Astrocyte (in vitro differentiated cells and primary cell): ENCODE measurements at regions not wholly inside any gene's neighbourhood (a gene's known extent, or its start where the extent isn't known, plus 50 kb on each side); places are given as distances from the start of the nearest gene placed in this dataset.

Experiments
- DNase-seq: peaks from one replicate; pipeline ENCODE4 v3.0.0-alpha.2; 2010; ENCODE audit warnings: low read depth
- FAIRE-seq: peaks from 2 replicates; lab custom pipeline; 2011; peaks lifted over from hg19 to GRCh38; lab: Jason Lieb, UNC
- H2AFZ ChIP-seq: 2 replicates; pipeline ENCODE4 v1.6.0; 2012; ENCODE audit warnings: low read depth, low read length, inconsistent platforms
- H3K27ac ChIP-seq: 2 replicates; pipeline ENCODE4 v1.5.1; 2011; ENCODE audit warnings: low read depth, low read length, inconsistent platforms
- H3K27me3 ChIP-seq: 2 replicates; pipeline ENCODE4 v1.6.0; 2011; ENCODE audit warnings: low read length, inconsistent platforms; ENCODE audit not compliant: insufficient read depth
- H3K36me3 ChIP-seq: 2 replicates; pipeline ENCODE4 v1.5.1; 2011; ENCODE audit warnings: low read length, inconsistent platforms; ENCODE audit not compliant: insufficient read depth
- H3K4me1 ChIP-seq: 2 replicates; pipeline ENCODE4 v1.5.1; 2011; ENCODE audit warnings: low read length, inconsistent platforms; ENCODE audit not compliant: insufficient read depth
- H3K4me2 ChIP-seq: 2 replicates; pipeline ENCODE4 v1.6.0; 2012; ENCODE audit warnings: low read length, inconsistent platforms
- H3K4me3 ChIP-seq: 2 replicates; pipeline ENCODE4 v1.5.1; 2011; ENCODE audit warnings: low read depth, mild to moderate bottlenecking, low read length, inconsistent platforms; ENCODE audit not compliant: insufficient read depth
- H3K79me2 ChIP-seq: 2 replicates; pipeline ENCODE4 v1.6.0; 2012; ENCODE audit warnings: mild to moderate bottlenecking, low read length, inconsistent platforms; ENCODE audit not compliant: insufficient read depth
- H3K9ac ChIP-seq: 2 replicates; pipeline ENCODE4 v1.6.0; 2012; ENCODE audit warnings: mild to moderate bottlenecking, low read length, inconsistent platforms
- H3K9me3 ChIP-seq: 2 replicates; pipeline ENCODE4 v1.5.1; 2012; ENCODE audit warnings: low read depth, mild to moderate bottlenecking, low read length, inconsistent platforms; ENCODE audit not compliant: insufficient read depth
- H4K20me1 ChIP-seq: 2 replicates; pipeline ENCODE4 v1.6.0; 2012; ENCODE audit warnings: low read length, inconsistent platforms; ENCODE audit not compliant: insufficient read depth
- H3K27ac Mint-ChIP-seq: one replicate; pipeline ENCODE4 v1.8.0; 2021; ENCODE audit warnings: mild to moderate bottlenecking, mixed read lengths; ENCODE audit not compliant: unreplicated experiment
- H3K27me3 Mint-ChIP-seq: one replicate; pipeline ENCODE4 v1.8.0; 2021; ENCODE audit warnings: low read depth, mixed read lengths; ENCODE audit not compliant: unreplicated experiment
- H3K36me3 Mint-ChIP-seq: one replicate; pipeline ENCODE4 v1.8.0; 2021; ENCODE audit warnings: low read depth, mixed read lengths; ENCODE audit not compliant: unreplicated experiment
- H3K4me1 Mint-ChIP-seq: one replicate; pipeline ENCODE4 v1.8.0; 2021; ENCODE audit warnings: low read depth, mixed read lengths; ENCODE audit not compliant: unreplicated experiment
- H3K4me3 Mint-ChIP-seq: one replicate; pipeline ENCODE4 v1.8.0; 2021; ENCODE audit warnings: mild to moderate bottlenecking, moderate library complexity, mixed read lengths; ENCODE audit not compliant: unreplicated experiment
- H3K9me3 Mint-ChIP-seq: one replicate; pipeline ENCODE4 v1.8.0; 2021; ENCODE audit warnings: mild to moderate bottlenecking, mixed read lengths; ENCODE audit not compliant: unreplicated experiment
- CTCF ChIP-seq: IDR thresholded peaks from 2 replicates; pipeline ENCODE4 v1.5.1; 2011; ENCODE audit warnings: low read depth, mild to moderate bottlenecking, inconsistent platforms, low read length, moderate library complexity; ENCODE audit not compliant: insufficient read depth
- EZH2 ChIP-seq: IDR thresholded peaks from 2 replicates; pipeline ENCODE4 v1.6.1; 2012; ENCODE audit warnings: mild to moderate bottlenecking, low read length, inconsistent platforms; ENCODE audit not compliant: insufficient read depth

- FAIRE-seq = no peak
Measured at GRCh38 chr10:7036951-7037350, 373.9 kb downstream of the SFMBT2 start.

GRCh38 chr10:7035126-7035761, 375.6 kb downstream of the SFMBT2 start:
- no peak for FAIRE-seq

More at GRCh38 chr10:7036951-7037350, 373.9 kb downstream of the SFMBT2 start:
- no peaks in the 10 kb centered on the region for H3K36me3 Mint-ChIP-seq
- no peaks in the 10 kb centered on the region for H3K36me3 ChIP-seq
- H4K20me1 ChIP-seq = no peaks in the 10 kb centered on the region
- peaks cover 16% of the 10 kb centered on the region for H3K27me3 Mint-ChIP-seq
- H3K4me1 Mint-ChIP-seq = peaks cover 7% of the 10 kb centered on the region
- no peaks in the 10 kb centered on the region for H3K79me2 ChIP-seq
- no peak overlapping the region for H3K4me3 Mint-ChIP-seq
- TF ChIP-seq EZH2 (no peak), CTCF (no peak)
- H2AFZ ChIP-seq = no peak overlapping the region
- H3K9me3 Mint-ChIP-seq = peaks cover 3% of the 10 kb centered on the region
- no peak for DNase-seq
- no peaks in the 10 kb centered on the region for H3K27me3 ChIP-seq
- no peak overlapping the region for H3K4me2 ChIP-seq
- H3K27ac ChIP-seq = no peak overlapping the region
- H3K4me1 ChIP-seq = no peaks in the 10 kb centered on the region
- H3K9ac ChIP-seq = no peak overlapping the region
- H3K4me3 ChIP-seq = no peak overlapping the region
- H3K9me3 ChIP-seq = no peaks in the 10 kb centered on the region
- H3K27ac Mint-ChIP-seq = no peak overlapping the region

More at GRCh38 chr10:7035126-7035761, 375.6 kb downstream of the SFMBT2 start:
- Histone ChIP-seq H3K4me1 (no peaks in the 10 kb centered on the region), H3K9ac (no peak overlapping the region), H3K4me2 (no peak overlapping the region), H4K20me1 (no peaks in the 10 kb centered on the region), H3K27ac (no peak overlapping the region), H3K27me3 (no peaks in the 10 kb centered on the region), H2AFZ (no peak overlapping the region), H3K36me3 (no peaks in the 10 kb centered on the region), H3K4me3 (no peak overlapping the region), H3K79me2 (no peaks in the 10 kb centered on the region), H3K9me3 (no peaks in the 10 kb centered on the region)
- Mint-ChIP-seq H3K4me3 (no peak overlapping the region), H3K27me3 (peaks cover under 1% of the 10 kb centered on the region), H3K27ac (no peak overlapping the region), H3K9me3 (peaks cover 3% of the 10 kb centered on the region), H3K4me1 (peaks cover 7% of the 10 kb centered on the region), H3K36me3 (no peaks in the 10 kb centered on the region)
- DNase-seq = no peak
- TF ChIP-seq CTCF = no peak
- no peak for TF ChIP-seq EZH2
